Stimulated activated CD4-positive, alpha-beta T cell treated with anti-CD3 and anti-CD28 coated beads, Interleukin-15, amount 100 ng/mL, for 24 hours (primary cell): ENCODE measurements at regions not wholly inside any gene's neighbourhood (a gene's known extent, or its start where the extent isn't known, plus 50 kb on each side); places are given as distances from the start of the nearest gene placed in this dataset.
"Not testable (repeated sequence)": the region's sequence is repeated elsewhere in the genome, so short reads cannot be mapped to it uniquely, and the experiment has no call there.

Experiments used
- DNase-seq: peaks from one replicate; pipeline ENCODE4 v3.0.0-alpha.2; 2020

DNA sequence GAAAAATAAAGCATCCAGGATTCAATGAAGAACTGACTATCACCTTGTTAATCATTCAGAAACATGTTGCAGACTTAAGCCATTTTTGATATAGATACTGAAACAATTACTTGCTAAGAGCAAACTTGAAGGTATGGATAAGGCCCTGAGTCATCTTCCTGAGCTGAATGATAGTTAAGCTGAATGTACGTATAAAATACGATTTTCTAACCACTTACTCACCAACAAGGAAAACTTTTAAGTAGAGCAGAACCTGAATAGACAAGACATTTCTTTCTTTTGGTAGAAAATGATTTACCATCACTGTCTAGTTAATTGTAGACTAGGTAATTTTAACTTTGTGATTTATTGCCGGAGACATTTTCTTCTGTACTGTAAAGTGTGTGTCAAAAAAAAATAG is 261.2 kb downstream of the RTP5 start:
- DNase-seq = not testable (repeated sequence)

DNA sequence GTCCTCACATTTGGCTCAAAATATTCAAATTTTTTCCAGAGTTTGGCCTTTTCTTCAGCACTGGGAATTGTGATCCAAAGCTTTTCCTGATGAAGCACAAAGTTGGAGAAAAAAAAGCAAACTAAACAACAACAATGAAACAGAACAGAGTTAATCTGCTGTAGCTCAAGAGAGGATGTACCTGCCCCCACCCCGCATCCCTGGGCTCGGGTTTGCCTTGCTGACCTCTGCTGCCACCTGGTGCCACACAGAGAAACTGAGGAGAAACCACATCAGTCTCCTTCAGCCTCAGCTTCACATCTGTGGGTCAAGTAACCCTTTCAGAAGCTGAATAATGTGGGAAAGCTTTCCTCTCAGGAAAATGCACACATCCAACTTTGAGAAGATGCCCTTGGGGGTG is 290.4 kb downstream of the RTP5 start:
- DNase-seq = not testable (repeated sequence)

DNA sequence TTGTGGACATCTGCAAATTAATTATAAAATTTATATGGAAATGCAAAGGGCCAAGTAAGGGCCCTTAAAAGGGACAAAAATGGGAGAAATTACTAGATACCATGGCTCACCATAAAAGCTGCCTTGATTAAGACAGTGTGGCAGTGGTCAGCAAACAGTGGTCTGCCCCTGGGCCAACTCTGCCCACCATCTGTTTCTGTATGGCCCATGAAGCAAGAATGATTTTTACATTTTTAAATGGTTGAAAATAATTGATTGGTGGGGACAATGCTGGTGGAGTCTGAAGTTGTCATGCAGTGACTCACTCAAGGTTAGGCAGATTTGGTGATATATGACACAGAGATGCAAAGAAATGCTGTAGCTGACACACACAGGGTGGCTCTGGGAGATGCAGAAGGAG is 295.6 kb downstream of the RTP5 start:
- DNase-seq = not testable (repeated sequence)

DNA sequence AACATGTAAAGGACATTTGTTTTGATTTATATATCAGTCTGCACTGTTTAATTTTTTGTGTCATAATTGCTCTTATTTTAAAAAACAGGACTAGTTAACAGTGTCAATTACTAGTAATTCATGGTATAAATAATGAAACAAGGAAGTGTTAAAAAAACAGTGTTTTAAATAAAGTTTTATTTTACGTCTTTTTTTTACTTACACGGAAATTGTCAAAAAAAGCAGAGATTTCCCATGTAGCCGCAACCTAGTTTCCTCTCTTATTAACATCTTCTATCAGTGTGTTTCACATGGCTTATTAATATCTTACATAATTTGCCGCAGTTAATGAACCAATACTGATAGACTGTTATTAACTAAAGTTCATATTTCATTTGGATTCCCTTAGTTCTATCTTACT is 301.8 kb downstream of the RTP5 start:
- not testable (repeated sequence) for DNase-seq
